Spleen (tissue), 7 donors: ENCODE measurements at regions not wholly inside any gene's neighbourhood (a gene's known extent, or its start where the extent isn't known, plus 50 kb on each side); places are given as distances from the start of the nearest gene placed in this dataset.

ENCODE experiments used
- CTCF ChIP-seq, 11 experiments: fragments of 200-600 bp in 7 of 11; fragments of 450-650 bp in 4 of 11; sonication (generic) in 4 of 11; IDR thresholded peaks in 8 of 11; conservative IDR thresholded peaks in 3 of 11; 1 replicate in 7 of 11; 2 replicates in 4 of 11; pipeline versions ENCODE4 v1.4.0 to v1.8.0; 2016 to 2021; ENCODE audit warnings: antibody characterized with exemption in 11 of 11, inconsistent platforms in 4 of 11, mild to moderate bottlenecking in 1 of 11
- POLR2A ChIP-seq, 3 donors: fragments of 450-650 bp; IDR thresholded peaks; one replicate each; pipeline ENCODE4 v1.5.1; 2017; ENCODE audit warnings: antibody characterized with exemption in 3 of 3, mild to moderate bottlenecking in 1 of 3
- POLR2AphosphoS5 ChIP-seq, 3 donors: sonication (generic); formaldehyde crosslinking; IDR thresholded peaks; one replicate each; pipeline ENCODE4 v1.5.1; 2017; ENCODE audit warnings: antibody characterized with exemption in 3 of 3
- donor health status: DM: no; HTN: no; CAD: no; lungs with moderate emphysema.
- donor health status: DM: no; HTN: no; CAD: no.
- donor health status: DM: no; HTN: no; CAD: no.

GRCh38 chr4:130178106-130178505 is 1082.2 kb downstream of the C4orf33 start:
- no peak for TF ChIP-seq CTCF (IDR thresholded peaks at IDR 0.05 in 8 of 11, conservative IDR thresholded peaks at IDR 0.05 in 3 of 11)
- no peak for TF ChIP-seq POLR2A (IDR thresholded peaks at IDR 0.05)
- TF ChIP-seq POLR2AphosphoS5 (IDR thresholded peaks at IDR 0.05): no peak
